ENCODE measurements at regions not wholly inside any gene's neighbourhood (a gene's known extent, or its start where the extent isn't known, plus 50 kb on each side); places are given as distances from the start of the nearest gene placed in this dataset.
"Not testable (repeated sequence)": the region's sequence is repeated elsewhere in the genome, so short reads cannot be mapped to it uniquely, and the experiment has no call there.

DNA sequence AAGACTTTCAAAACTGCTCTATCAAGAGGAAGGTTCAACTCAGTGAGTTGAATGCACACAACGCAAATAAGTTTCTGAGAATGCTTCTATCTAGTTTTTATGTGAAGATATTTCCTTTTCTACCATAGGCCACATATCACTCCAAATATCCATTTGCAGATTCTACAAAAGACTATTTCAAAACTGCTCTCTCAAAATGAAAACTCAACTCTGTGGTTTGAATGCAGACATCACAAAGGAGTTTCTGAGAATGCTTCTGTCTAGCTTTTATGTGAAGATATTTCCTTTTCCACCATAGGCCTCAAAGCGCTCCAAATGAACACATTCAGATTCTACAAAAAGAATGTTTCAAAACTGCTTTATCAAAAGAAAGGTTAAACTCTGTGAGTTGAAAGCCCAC is 1093.1 kb upstream of the DEFB115 start:
- intact Hi-C loops (cut with micrococcal nuclease), result not testable (repeated sequence)

DNA sequence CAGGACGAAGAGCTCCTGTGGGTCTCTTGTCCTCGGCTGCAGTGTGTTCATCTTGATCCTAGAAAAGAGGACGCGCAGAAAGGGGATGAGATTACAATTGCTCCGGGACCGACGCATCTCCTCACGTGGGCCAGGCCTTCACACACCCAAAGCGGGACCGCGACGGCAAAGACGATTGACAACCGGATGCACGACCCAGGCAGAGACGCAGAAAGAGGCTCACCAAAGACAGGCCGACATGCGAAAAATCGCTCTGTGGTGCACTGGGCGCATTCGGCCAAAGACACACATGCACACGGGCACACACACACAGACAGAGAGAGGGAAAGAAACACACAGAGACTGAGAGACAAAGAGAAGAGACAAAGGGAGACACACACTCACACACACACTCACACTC is 1089.9 kb upstream of the DEFB115 start:
- intact Hi-C loops (cut with micrococcal nuclease), result no loop called here

DNA sequence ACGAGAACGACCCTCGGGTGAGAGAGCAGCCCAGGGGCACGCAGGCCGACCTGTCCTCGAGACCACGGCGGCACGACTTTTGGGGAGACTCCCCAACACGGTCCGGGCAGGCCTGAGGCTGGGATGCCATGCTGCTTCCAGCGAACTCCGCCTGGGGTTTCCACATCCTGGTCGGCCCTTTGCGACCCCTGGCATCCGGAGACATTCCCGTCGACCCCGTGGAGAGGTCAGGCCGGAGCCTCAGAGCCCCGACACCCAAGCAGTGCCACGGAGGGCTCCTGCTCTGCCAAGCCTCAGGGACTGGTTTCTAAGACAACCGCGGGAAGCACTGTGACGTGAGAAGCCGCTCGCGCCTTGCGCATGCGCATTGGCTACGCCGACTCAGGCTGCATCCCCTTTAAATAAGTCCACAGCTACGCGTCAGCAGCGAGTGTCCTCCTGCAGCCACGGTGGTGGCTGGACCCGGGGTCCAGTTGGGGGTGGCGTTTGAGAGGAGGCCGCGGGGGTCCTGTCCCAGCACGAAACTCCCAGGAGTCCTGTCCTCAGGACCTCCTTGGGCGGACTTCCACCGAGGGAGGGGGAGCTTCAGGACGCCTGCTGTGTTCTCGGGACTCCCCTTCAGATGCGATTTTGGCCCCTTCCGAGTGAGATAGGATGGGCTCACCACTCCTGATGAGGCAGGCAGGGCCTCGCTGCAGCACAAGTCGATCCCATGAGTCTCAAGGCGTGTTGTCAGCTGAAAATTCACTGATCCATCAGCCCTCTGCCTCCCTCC is 1089.3 kb upstream of the DEFB115 start:
- intact Hi-C loops (cut with micrococcal nuclease), result no loop called here

DNA sequence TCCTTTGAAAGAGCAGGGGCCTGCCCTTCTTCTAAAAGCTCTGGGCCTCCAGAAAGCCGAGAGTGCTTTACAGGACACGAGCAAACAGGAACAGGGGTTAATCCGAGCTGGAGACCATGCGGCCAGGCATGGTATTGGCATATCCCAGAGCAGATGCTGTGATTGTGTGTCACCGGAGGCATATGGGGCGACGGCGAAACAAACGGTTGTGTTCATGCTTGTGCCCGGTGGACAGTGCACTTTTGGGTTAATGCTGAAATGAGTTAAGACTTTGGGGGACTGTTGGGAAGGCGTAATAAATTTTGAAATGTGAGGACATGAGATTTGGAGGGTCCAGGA is 1088.7 kb upstream of the DEFB115 start:
- intact Hi-C loops (cut with micrococcal nuclease), result no loop called here

DNA sequence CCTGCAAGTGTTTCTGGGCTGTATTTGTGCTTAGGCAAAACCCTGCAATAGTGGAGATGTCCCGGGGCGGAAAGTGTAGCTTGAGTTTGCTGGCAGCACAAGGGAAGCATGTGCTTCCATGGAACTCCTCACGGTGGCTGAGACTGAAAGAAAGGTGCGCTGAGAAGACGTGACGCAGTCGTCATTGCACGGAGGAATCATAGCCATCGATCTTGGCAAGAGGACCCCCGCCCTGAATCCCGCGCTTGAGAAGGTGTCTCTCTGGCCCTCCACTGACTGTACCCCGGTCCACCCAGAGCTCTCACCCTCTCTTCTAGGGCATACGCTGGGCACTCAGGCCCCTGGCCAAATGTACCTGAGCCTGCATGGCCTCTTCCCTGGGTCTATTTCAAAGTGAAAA is 1081.8 kb upstream of the DEFB115 start:
- intact Hi-C loops (cut with micrococcal nuclease), result no loop called here

DNA sequence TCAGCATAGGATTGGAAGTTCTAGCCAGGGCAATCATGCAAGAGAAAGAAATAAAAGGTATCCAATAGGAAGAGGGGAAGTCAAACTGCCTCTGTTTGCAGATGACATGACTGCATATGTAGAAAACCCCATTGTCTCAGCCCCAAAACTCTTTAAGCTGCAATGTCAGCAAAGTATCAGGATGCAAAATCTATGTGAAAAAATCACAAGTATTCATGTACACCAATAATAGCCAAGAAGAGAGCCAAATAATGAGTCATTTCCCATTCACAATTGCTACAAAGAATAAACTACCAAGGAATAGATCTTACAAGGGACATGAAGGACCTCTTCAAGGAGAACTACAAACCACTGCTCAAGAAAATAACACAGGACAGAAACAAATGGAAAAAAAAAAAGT is 1074.3 kb upstream of the DEFB115 start:
- intact Hi-C loops (cut with micrococcal nuclease), result not testable (repeated sequence)

DNA sequence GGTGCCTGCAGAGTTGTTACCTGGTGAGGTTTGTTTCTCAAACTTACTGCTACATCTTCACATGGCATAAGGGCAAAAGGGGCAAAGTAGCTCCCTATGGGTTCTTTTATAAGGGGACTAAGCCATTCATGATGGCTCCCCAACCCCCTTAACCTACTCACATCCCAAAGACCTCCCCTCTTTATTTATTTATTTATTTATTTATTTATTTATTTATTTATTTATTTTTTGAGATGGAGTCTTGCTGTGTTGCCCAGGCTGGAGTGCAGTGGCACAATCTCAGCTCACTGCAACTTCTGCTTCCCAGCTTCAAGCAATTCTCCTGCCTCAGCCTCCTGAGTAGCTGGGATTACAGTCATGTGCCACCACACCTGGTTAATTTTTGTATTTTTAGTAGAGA is 1065.7 kb upstream of the DEFB115 start:
- intact Hi-C loops (cut with micrococcal nuclease), result not testable (repeated sequence)

DNA sequence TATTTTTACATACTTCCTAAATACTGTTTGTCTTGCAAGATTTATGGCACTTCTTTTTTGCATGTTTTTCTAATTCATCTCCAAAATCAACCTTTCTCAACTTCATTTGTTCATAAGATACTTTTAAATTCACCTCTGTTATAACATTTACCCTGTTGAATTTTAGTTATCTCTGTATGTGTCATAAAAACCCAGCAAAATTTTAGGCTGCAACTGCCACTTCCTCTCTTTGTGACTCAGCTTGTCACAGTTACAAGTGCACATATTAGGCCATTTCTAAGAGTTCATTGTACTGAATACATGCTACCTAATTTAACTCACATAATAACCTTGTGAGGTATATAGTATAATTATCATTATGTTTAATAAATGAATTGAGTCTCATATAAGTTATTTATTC is 1023.0 kb upstream of the DEFB115 start:
- intact Hi-C loops (cut with micrococcal nuclease), result not testable (repeated sequence)

DNA sequence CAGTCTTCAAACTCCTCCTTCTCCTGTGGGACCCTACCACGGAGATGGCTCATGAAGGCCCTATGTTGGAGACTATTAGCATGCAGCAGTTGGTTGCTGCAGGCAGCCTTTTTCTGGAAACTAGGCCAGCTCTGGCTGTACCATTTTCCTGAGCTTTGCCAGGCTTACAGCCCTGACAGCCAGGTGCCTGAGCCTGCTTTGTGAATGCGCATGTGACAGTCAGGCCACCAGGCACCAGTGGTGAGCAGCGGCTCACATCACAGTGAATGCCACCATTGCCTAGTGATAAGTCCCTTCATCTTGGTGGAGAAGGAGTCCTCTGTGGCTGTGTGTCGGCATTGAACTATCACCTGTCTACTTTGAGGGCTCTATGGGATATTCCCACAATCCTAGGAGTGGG is 982.4 kb upstream of the DEFB115 start:
- intact Hi-C loops (cut with micrococcal nuclease), result not testable (repeated sequence)

DNA sequence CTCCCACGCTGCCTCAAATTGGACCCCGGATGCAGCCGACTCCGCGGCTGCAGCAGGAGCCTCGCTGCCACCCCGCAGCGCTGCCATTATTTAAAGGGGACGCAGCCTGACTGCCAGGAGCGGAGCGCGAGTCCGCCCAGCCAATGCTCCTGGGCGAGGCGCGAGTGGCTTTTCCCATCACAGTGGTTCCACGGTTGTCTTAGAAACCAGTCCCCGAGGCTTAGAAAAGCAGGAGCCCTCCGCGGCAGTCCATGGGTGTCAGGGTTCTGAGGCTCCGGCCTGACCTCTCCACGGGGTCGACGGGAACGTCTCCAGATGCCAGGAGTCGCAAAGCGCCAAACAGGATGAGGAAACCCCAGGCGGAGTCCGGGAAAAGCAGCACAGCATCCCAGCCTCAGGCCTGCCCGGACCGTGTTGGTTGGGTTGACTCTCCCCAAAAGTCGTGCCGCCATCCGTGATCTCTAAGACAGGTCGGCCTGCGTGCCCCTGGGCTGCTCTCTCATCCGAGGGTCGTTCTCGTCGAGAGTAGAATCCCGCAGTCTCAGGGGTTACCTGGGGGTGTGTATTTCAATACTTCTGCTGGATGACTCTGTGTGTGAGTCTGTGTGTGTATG is 975.8 kb upstream of the DEFB115 start:
- intact Hi-C loops (cut with micrococcal nuclease), result loop anchor here (2.0 to 5.0 kb wide), 3 partner anchors 954 to 1679 kb away; no protein-coding TSS in a partner anchor

DNA sequence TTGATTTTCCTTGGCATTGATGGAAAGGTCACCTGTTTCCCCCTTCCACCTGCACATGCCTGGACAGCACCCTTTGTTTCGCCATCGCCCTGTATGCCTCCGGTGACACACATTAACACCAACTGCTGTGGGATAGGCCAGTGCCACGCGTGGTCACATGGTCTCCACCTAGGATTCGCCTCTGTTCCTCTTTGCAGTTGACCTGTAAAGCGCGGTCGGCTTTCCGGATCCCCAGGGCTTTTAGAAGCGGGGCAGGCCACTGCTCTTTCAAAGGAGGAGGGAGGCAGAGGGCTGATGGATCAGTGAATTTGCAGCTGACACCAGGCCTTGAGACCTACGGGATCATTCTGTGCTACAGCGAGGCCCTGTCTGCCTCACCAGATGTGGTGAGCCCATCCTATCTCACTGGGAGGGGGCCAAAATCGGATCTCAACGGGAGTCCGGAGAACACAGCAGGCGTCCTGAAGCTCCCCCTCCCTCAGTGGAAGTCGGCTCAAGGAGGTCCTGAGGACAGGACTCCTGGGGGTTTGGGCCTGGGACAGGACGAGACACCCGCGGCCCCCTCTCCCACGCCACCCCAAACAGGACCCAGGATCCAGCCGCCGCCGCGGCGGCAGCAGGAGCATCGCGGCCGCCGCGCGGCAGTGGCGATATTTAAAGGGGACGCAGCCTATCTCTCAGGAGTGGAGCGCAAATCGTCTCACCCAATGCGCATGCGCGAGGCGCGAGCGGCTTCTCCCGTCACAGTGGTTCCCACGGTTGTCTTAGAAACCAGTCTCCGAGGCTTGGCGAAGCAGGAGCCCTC is 973.8 kb upstream of the DEFB115 start:
- intact Hi-C loops (cut with micrococcal nuclease), result loop anchor here (1.0 to 5.0 kb wide), 4 partner anchors 93 to 1681 kb away; no protein-coding TSS in a partner anchor

DNA sequence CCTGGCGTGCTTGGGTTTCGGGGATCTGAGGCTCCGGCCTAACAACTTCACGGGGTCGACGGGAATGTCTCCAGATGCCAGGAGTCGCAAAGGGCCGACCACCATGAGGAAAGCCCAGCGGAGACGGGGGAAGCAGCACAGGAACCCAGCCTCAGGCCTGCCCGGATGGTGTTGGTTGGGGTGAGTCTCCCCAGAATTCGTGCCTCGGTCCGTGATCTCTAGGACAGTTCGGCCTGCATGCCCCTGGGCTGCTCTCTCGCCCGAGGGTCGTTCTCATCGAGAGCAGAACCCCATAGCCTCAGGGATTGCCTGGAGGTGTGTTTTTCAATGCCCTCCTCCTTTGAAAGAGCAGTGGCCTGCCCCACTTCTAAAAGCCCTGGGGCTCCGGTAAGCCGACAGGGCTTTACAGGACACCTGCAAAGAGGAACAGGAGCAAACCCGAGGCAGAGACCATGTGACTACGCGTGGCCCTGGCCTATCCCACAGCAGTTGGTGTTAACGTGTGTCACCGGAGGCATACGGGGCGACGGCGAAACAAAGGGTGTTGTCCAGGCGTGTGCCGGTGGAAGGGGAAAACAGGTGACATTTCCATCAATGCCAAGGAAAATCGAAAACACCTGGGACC is 973.1 kb upstream of the DEFB115 start:
- intact Hi-C loops (cut with micrococcal nuclease), result loop anchor here (1.0 to 5.0 kb wide), 3 partner anchors 92 to 1682 kb away; no protein-coding TSS in a partner anchor

DNA sequence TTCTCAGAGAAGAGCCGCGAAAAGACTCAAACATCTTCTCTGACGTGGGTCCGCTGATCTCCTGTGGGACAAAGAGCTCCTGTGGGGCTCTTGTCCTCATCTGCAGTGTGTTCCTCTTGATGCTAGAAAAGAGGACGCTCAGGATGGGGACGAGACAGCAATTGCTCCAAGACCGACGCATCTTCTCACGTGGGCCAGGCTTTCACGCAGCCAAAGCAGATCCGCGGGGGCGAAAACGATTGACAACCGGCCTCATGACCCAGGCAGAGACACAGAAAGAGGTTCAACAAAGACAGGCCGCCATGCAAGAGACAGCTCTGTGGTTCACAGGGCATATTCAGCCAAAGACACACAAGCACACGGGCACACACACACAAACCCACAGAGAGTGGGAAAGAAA is 971.8 kb upstream of the DEFB115 start:
- intact Hi-C loops (cut with micrococcal nuclease), result no loop called here

DNA sequence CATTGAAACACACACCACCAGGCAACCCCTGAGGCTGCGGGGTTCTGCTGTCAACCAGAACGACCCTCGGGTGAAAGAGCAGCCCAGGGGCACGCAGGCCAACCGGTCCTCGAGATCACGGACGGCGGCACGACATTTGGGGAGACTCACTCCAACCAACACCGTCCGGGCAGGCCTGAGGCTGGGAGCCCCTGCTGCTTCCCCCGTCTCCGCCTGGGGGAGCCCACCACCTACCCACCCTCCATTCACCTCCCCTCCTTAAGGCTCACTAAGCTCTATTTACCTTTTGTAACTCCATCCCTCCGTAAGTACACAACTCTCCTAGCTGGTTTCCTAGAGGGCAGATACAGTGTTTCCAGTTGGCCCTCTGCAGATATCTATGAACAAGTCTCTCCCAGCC is 971.3 kb upstream of the DEFB115 start:
- intact Hi-C loops (cut with micrococcal nuclease), result no loop called here

DNA sequence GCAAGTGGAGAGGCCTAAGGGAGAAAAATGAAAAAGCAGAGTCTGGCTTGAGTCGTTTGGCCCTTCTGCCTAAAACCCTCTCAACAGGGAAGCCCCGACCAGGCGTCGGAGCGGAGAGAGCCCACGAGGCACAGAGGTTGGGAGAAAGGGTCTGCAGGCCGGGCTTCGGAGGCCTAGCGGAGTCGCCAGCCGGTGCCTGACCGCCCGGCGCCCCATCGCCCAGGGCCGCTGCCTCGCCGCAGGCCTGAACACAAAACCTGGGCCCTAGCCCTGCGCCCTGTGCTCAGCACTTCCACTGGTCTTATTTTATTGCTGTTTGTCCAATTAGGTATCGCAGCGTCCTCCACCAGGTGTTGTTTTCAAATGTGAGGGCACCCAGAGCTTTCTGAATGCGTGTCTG is 970.0 kb upstream of the DEFB115 start:
- intact Hi-C loops (cut with micrococcal nuclease), result not testable (repeated sequence)

DNA sequence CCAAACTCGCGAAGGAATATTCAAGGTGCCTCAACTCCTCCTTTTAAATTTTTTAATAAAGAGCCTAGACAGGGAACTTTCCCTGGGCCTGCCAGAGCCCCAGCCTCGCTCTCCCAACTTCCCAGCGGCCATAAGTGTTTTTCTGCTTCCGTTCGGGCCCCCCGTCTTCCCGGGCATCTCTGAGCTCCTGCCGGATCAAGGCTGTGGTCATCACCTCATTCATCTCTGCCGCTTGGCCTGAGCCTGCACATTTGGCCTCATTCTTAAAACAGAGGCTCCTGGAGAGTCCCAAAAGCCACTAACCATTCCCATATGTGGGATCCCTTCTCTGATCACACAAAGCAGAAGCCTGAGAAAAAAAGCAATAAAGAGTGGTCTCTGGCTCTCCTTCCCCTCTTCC is 969.1 kb upstream of the DEFB115 start:
- intact Hi-C loops (cut with micrococcal nuclease), result no loop called here

DNA sequence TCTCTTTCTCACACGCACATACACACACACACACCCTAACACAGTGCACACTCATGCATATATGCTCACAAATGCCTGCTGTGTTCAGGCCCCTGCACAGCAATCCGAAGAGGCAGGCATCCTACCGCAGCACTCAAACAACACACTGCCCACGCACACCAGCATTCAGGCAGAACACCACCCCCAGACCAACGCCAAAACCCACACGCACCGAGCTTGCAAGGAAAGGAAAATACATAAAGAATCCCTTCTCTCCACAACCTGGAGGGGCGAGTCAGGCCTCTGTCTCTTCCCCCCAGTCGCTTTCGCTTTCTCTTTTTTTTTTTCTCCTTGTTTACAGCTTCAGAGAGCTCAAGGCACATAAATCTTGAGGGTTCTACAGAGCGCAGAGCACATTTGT is 968.4 kb upstream of the DEFB115 start:
- intact Hi-C loops (cut with micrococcal nuclease), result not testable (repeated sequence)

DNA sequence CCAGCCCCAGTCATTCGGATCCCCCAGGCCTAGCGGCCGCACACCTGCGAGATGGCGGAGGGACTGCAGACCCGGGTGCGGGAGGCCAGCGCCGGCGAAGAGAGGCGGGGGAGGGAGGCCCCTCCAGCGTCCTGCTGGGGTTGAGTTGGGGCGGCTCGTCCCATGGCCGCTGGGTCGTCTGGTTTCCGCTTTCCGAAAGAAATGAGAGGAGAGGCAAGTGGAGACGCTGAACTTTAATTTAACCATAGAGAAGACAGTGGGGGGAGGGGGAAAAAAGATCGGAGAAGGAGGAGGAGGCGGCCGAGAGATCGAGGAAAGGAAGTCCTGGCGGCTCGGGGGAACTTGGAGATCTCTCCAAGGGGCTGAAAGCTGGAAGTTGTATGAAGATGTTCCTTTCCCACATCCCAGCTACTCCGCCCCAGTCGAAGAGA is 967.7 kb upstream of the DEFB115 start:
- intact Hi-C loops (cut with micrococcal nuclease), result not testable (repeated sequence)

DNA sequence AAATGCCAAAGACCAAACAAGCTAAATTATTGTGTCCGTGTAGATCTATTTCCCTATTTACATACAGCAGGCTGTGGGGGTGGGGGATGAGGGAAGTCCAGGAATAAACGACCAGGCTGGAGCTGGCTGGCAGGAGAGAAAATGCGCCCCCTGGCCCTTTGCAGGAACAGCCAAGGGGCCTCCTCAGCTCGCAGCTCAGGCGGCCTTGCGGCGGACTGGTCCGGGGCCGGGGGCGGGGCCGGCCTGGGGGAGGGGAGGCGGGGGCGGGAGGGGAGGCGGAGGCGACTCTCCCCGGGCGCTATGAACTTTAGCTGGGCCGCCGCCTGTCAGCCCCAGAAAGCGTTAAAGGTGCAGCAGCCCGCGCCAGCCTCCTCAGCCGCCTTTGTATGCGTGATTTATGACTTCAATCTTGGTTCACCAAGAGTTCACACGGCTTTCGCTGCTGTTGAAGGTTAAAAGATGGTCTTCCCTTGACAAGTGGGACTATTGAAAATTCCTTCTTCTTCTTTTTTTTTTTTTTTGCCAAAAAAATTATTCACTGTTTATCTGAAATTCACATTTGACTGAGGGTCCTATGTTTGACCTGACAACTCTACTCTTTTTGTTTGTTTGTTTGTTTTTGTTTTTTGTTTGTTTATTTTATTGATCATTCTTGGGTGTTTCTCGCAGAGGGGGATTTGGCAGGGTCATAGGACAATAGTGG is 967.0 kb upstream of the DEFB115 start:
- intact Hi-C loops (cut with micrococcal nuclease), result not testable (repeated sequence)

DNA sequence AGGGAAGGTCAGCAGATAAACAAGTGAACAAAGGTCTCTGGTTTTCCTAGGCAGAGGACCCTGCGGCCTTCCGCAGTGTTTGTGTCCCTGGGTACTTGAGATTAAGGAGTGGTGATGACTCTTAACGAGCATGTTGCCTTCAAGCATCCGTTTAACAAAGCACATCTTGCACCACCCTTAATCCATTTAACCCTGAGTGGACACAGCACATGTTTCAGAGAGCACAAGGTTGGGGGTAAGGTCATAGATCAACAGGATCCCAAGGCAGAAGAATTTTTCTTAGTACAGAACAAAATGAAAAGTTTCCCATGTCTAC is 966.4 kb upstream of the DEFB115 start:
- intact Hi-C loops (cut with micrococcal nuclease), result not testable (repeated sequence)

DNA sequence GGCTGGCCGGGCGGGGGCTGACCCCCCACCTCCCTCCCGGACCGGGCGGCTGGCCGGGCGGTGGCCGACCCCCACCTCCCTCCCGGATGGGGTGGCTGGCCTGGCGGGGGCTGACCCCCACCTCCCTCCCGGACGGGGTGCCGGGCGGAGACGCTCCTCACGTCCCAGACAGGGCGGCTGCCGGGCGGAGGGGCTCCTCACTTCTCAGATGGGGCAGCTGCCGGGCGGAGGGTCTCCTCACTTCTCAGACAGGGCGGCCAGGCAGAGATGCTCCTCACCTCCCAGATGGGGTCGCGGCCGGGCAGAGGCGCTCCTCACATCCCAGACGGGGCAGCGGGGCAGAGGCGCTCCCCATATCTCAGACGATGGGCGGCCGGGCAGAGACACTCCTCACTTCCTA is 965.8 kb upstream of the DEFB115 start:
- intact Hi-C loops (cut with micrococcal nuclease), result not testable (repeated sequence)

Data from T-helper 1 cell treated with Interleukin-12 subunit alpha and Interleukin-12 subunit beta and Interleukin-4 antibody, amounts not matched to agents 30 ng/mL and 1 ng/mL, for 36 hours (primary cell).